ENCODE measurements at regions not wholly inside any gene's neighbourhood (a gene's known extent, or its start where the extent isn't known, plus 50 kb on each side); places are given as distances from the start of the nearest gene placed in this dataset.

- DNase-seq (ENCODE audit: low read depth): no peak
Observed at GRCh38 chr7:25314731-25315267, 86.5 kb upstream of the NPVF start.

DNA sequence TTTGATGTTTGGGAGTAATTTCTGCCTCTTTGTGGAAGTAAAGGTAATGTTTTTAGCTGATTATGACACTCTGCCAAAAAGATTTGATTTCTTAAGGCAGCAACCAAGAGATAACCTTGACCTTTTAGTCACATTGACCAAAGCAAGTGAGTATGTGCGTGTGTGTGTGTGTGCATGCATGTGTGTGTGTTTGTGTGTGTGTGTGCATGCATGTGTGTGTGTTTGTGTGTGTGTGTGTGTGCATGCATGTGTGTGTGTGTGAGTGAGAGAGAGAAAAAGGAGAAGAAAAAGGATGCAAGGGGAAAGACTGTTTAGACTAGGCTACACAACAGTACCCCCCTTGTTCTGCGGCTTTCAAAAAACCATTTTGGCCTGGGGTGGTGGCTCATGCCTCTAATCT is 88.1 kb upstream of the NPVF start:
- DNase-seq (ENCODE audit: low read depth): no peak

DNA sequence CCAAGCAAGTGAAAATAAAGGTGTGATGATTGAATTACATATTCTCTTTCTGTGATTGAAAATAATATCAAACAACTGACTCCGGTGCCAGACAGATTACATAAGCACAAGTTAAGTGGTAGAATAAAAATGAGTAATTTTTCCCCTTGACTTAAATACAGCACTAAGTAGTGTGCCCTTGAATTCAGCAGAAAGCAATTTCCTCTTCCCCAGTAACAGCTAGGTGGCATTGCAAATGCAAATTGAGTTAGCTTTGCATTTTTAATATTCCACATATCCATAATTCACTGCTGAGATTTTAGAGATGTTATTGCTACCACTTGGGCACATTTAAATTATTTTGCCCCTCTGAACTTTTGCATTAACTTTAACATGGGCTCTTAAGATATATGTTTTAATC is 89.8 kb upstream of the NPVF start:
- no peak for DNase-seq (ENCODE audit: low read depth)

DNA sequence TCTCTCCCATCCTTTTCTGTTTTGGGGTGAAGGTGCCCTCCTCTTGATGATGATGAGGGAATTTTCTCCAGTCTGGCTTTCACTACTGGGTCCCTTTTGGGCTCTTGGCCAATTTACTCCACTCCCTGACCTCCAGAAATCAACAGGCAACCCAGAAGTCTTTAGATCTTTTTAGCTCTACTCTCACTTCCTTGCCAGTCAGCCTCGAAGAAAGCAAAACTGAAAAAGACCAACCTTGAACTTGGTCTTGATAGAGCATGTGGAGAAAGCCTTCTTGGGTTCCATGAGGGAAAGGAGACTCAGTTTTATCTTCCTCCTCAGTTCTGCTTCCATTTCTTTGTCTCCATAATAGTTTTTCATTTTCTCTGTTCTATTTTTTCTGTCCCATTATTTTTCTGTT is 91.4 kb upstream of the NPVF start:
- DNase-seq (ENCODE audit: low read depth): no peak

DNA sequence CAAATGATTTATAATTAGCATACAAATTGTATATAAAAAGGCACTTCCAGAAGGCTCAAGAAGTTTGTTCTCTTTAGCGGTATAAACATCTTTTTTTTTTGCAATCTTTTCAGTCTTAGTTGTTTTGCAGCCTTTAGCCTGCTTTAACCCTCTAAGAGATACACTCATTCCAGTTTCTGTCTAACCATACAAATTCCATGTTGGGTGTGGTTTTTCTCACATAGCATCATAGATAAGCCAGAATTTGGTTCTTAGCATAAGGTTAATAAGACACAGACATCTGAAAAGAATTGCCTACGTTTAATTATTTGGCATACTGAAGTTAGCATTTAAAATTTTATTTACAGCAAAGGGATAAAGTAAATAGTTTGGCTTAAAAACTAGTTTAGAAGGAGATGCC is 92.5 kb upstream of the NPVF start:
- DNase-seq (ENCODE audit: low read depth): no peak

DNA sequence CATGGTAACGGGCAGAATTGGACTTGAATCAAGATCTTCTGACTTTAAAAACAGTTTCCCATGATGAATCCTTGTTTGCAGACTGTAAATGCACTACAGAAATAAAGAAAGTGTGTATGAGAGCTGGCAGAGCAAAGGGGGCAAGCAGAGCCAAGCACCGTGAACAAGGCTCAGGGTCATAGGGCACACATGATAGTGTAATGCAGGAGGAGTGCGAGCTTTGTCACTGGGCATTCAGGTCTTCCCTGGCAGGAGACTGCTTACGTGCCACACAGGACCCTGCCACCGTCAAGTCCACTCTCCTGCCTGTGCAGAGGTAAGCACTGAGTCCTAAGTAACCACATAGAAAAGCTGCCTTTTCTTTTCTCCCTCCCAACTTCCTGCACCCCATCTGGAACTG is 93.1 kb upstream of the NPVF start:
- DNase-seq (ENCODE audit: low read depth): no peak

- no peak for DNase-seq (ENCODE audit: low read depth)
Observed at GRCh38 chr7:25322473-25322872, 94.2 kb upstream of the NPVF start.

DNA sequence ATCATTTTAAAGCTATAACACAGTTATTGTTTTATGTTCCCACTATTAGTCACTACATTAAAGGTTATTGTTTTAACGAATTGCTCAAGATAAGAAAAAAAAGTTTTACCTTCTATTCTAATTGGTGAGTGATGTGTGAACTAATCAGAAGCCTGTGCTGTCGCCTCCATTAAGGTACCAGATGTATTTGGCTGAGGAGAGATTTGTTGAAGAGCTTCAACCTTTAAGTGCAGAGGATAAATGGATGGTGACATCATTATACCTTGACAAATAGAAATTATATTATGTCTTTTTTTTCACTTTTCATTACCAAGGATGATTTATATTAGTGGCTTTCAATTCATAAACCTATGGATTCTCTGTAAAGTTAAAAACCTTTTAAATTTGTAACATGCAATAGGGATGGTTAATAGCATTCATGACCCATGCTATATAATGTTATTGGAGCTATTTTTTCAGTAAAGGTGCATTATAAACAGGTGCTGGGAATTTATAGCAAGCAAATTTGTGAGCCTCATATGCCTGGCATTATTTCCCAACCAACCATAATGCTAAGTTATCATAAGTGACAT is 97.0 kb upstream of the NPVF start:
- DNase-seq (ENCODE audit: low read depth): no peak

DNA sequence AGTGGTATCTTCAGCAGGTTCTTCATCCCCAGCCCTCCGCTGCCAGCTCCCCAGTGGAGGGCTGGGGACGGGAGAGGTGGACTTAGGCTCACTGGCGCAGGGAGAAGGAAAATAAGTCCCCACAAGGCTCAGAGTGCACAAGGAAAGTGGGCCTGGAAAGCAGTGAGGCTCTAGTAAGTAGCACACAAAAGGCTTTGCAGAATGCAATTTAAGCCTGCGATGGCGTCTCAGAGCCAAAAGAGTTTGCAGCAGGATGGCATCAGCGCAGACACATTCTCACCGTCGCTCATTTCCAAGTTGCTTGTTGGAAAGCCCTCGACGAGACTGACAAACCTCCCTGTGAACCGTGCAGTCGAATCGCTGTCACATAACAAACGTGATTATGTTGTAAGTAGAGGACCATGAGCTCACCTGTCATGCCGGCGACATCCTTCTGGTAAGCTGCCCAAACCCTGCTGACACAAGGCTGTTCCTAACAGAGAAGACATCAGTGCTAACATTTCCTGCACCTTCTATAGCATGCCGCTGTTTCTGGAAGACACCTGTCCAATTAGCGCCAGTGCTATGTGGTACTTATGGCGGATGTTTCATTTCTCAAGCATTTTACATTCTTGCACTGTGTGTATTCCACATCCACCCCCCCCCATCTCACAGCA is 98.3 kb upstream of the NPVF start:
- no peak for DNase-seq (ENCODE audit: low read depth)

- no peak for DNase-seq (ENCODE audit: low read depth)
Observed at GRCh38 chr7:25329815-25330214, 101.5 kb upstream of the NPVF start.

- DNase-seq (ENCODE audit: low read depth): no peak
Observed at GRCh38 chr7:25333296-25333928, 105.1 kb upstream of the NPVF start.

- peak; percentile 35 for DNase-seq (ENCODE audit: low read depth)
Observed at GRCh38 chr7:25347360-25348066, 119.2 kb upstream of the NPVF start.

DNA sequence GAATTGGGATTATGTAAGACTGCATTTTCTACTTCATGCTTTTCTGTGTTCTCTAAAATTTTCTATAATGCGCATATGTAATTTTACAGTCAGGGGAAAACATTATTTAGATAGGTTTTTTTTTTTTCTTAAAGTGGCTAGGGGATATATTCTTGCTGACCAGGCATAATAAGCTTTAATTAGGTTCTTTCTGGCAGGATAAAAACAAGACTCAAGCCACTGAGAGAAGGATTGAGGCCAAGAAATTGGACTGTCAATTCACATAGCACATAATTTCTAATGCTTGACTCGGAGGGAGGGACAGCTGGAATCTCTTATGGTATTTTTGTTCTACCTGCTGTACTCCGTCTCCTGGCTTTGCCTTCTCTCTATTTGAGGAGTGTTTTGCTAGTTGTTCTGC is 119.8 kb upstream of the NPVF start:
- no peak for DNase-seq (ENCODE audit: low read depth)

DNA sequence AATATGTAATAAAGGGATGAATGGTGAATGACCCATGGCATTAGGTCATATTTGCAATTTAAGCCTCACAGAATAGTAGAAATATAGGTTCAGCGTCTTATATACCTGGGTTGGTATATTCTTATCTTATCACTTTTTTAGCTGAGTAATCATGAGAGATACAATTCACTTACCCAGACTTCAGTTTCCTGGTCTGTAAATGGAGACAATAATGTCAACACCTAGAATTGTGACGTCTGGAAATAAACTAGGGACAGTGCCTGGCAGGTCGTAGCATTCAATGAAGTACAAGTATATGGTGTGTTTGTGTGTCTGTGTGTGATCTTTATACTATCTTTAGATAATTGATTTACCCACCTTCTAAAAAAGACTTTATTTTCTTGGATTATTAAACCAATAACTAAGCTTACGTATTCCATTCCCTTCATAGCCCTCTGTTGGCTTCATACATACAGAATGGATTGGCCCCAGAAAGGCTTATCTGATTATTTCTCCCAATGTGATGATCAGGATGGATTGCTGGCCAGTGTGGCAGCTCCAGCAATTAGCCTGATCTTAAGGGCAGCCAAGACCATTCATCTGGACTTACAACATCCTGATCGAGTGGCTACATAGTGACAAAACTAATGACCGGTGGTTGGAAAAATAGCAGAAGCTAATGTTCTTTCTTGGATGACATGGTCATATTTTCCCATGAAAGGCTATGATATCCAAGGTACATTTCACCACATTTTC is 121.2 kb upstream of the NPVF start:
- no peak for DNase-seq (ENCODE audit: low read depth)

DNA sequence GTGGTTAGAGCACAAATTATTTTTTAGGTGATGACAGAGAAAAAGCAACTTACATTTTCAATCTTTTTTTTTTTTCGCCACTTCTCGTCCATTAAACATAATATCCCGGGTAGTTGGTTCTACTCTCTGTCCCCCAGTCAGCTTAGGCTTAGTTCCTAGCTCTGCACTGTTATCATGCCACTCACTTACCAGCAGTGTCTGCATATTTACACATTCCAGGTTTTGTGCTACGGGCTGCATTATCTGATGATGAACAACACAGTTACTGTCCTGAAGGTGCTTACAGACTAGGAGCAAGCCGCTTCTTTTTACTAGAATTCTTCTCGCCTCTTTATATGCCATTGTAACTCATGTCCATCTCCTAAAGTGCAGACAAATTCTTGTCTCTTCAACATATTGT is 121.8 kb upstream of the NPVF start:
- no peak for DNase-seq (ENCODE audit: low read depth)

DNA sequence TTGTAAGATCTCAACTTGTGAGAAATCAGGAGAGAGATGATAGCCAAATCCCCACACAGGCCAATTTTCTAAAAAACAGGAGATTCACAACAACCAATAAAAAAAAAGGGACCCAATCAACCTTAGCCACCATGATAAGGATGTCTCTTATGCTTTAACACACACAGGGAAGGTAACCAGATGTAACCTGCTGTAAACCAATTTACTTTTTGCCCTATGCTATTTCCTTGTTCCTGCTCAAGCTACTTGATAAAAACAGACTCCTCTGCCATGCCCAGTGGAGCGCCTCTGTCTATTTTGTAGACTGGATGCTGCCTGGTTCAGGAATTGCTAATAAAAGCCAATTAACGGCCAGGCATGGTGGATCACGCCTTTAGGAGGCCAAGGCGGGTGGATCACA is 123.5 kb upstream of the NPVF start:
- DNase-seq (ENCODE audit: low read depth): no peak

DNA sequence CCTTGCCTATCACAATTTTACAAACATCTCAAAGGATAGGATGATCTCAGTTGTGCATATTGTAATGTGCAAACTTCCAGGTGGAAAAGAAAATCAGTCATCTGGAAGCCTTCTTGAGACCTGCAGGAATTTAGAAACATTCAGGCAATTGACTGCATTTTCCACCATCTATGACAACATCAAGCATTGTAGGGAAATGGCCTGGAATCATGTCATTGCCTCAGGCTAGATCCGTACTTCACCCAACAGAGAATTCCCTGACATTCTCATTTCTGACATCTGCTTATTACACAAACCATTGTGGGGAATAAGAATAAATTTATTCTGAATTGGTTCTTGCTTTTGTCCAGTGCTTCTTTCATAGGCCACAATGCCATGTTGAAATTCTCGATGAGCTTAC is 124.9 kb upstream of the NPVF start:
- no peak for DNase-seq (ENCODE audit: low read depth)

GRCh38 chr7:25353732-25354131 is 125.4 kb upstream of the NPVF start:
- DNase-seq (ENCODE audit: low read depth): no peak

GRCh38 chr7:25356534-25357151 is 128.4 kb upstream of the NPVF start:
- no peak for DNase-seq (ENCODE audit: low read depth)

GRCh38 chr7:25358926-25359325 is 130.6 kb upstream of the NPVF start:
- DNase-seq (ENCODE audit: low read depth): no peak

DNA sequence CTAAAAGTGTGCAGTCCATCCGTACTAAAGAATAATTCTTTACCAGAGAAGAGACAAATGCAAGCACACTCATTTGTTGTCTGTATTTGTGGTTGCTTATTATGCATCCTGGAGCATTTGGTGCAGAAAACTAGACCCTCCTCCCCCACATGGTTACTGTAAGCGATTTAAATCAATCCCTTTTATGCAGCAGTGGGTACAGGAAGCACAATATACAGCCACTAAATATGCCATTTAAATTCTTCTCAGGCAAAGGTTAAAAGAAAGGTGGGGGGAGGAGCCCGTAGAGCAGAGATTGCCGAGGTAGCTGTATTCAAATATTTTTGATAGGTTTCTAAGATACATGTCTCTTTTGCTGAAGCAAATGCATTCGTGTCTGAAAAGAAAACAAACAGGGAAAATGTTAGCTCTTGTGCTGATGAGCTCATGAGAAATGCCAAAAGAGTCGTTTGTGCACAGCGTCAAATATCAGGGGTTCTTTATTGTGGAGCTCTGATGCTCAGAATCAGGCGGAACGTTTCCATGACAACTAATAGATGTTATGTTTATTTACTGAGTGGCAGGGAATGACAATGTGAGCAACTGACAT is 131.3 kb upstream of the NPVF start:
- peak; percentile 17 for DNase-seq (ENCODE audit: low read depth)

Measured in Daoy (cell line).